ENCODE measurements at regions not wholly inside any gene's neighbourhood (a gene's known extent, or its start where the extent isn't known, plus 50 kb on each side); places are given as distances from the start of the nearest gene placed in this dataset.

DNA sequence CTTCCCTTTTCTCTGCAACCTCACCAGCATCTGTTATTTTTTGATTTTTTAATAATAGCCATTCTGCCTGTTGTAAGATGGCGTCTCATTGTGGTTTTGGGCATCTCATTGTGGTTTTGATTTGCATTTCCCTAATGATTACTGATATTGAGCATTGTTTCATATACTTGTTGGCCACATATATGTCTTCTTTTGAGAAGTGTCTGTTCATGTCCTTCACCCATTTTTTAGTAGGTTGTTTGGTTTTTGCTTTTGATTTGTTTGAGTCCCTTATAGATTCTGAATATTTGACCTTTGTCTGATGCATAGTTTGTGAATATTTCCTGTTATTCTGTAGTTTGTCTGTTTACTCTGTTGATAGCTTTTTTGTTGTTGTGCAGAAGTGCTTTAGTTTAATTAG lies 312.2 kb upstream of the TBC1D5 start:
- TF ChIP-seq, protein P1, sequence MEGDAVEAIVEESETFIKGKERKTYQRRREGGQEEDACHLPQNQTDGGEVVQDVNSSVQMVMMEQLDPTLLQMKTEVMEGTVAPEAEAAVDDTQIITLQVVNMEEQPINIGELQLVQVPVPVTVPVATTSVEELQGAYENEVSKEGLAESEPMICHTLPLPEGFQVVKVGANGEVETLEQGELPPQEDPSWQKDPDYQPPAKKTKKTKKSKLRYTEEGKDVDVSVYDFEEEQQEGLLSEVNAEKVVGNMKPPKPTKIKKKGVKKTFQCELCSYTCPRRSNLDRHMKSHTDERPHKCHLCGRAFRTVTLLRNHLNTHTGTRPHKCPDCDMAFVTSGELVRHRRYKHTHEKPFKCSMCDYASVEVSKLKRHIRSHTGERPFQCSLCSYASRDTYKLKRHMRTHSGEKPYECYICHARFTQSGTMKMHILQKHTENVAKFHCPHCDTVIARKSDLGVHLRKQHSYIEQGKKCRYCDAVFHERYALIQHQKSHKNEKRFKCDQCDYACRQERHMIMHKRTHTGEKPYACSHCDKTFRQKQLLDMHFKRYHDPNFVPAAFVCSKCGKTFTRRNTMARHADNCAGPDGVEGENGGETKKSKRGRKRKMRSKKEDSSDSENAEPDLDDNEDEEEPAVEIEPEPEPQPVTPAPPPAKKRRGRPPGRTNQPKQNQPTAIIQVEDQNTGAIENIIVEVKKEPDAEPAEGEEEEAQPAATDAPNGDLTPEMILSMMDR (conservative IDR thresholded peaks at IDR 0.05; ENCODE audit: low read depth in 2 of 2): no peak
- TF ChIP-seq, protein P2, sequence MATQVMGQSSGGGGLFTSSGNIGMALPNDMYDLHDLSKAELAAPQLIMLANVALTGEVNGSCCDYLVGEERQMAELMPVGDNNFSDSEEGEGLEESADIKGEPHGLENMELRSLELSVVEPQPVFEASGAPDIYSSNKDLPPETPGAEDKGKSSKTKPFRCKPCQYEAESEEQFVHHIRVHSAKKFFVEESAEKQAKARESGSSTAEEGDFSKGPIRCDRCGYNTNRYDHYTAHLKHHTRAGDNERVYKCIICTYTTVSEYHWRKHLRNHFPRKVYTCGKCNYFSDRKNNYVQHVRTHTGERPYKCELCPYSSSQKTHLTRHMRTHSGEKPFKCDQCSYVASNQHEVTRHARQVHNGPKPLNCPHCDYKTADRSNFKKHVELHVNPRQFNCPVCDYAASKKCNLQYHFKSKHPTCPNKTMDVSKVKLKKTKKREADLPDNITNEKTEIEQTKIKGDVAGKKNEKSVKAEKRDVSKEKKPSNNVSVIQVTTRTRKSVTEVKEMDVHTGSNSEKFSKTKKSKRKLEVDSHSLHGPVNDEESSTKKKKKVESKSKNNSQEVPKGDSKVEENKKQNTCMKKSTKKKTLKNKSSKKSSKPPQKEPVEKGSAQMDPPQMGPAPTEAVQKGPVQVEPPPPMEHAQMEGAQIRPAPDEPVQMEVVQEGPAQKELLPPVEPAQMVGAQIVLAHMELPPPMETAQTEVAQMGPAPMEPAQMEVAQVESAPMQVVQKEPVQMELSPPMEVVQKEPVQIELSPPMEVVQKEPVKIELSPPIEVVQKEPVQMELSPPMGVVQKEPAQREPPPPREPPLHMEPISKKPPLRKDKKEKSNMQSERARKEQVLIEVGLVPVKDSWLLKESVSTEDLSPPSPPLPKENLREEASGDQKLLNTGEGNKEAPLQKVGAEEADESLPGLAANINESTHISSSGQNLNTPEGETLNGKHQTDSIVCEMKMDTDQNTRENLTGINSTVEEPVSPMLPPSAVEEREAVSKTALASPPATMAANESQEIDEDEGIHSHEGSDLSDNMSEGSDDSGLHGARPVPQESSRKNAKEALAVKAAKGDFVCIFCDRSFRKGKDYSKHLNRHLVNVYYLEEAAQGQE (IDR thresholded peaks at IDR 0.05; ENCODE audit: unreplicated experiment): no peak
- TF ChIP-seq EZH2 (IDR thresholded peaks at IDR 0.05; ENCODE audit: low read depth, unreplicated experiment): no peak
- no peak for TF ChIP-seq EZH2phosphoT487 (IDR thresholded peaks at IDR 0.05; ENCODE audit: unreplicated experiment)
- no peak for TF ChIP-seq POLR2AphosphoS5 (IDR thresholded peaks at IDR 0.05; ENCODE audit: low read depth)
- TF ChIP-seq NANOG (IDR thresholded peaks at IDR 0.05; ENCODE audit: borderline replicate concordance): no peak
- TF ChIP-seq, protein P3, sequence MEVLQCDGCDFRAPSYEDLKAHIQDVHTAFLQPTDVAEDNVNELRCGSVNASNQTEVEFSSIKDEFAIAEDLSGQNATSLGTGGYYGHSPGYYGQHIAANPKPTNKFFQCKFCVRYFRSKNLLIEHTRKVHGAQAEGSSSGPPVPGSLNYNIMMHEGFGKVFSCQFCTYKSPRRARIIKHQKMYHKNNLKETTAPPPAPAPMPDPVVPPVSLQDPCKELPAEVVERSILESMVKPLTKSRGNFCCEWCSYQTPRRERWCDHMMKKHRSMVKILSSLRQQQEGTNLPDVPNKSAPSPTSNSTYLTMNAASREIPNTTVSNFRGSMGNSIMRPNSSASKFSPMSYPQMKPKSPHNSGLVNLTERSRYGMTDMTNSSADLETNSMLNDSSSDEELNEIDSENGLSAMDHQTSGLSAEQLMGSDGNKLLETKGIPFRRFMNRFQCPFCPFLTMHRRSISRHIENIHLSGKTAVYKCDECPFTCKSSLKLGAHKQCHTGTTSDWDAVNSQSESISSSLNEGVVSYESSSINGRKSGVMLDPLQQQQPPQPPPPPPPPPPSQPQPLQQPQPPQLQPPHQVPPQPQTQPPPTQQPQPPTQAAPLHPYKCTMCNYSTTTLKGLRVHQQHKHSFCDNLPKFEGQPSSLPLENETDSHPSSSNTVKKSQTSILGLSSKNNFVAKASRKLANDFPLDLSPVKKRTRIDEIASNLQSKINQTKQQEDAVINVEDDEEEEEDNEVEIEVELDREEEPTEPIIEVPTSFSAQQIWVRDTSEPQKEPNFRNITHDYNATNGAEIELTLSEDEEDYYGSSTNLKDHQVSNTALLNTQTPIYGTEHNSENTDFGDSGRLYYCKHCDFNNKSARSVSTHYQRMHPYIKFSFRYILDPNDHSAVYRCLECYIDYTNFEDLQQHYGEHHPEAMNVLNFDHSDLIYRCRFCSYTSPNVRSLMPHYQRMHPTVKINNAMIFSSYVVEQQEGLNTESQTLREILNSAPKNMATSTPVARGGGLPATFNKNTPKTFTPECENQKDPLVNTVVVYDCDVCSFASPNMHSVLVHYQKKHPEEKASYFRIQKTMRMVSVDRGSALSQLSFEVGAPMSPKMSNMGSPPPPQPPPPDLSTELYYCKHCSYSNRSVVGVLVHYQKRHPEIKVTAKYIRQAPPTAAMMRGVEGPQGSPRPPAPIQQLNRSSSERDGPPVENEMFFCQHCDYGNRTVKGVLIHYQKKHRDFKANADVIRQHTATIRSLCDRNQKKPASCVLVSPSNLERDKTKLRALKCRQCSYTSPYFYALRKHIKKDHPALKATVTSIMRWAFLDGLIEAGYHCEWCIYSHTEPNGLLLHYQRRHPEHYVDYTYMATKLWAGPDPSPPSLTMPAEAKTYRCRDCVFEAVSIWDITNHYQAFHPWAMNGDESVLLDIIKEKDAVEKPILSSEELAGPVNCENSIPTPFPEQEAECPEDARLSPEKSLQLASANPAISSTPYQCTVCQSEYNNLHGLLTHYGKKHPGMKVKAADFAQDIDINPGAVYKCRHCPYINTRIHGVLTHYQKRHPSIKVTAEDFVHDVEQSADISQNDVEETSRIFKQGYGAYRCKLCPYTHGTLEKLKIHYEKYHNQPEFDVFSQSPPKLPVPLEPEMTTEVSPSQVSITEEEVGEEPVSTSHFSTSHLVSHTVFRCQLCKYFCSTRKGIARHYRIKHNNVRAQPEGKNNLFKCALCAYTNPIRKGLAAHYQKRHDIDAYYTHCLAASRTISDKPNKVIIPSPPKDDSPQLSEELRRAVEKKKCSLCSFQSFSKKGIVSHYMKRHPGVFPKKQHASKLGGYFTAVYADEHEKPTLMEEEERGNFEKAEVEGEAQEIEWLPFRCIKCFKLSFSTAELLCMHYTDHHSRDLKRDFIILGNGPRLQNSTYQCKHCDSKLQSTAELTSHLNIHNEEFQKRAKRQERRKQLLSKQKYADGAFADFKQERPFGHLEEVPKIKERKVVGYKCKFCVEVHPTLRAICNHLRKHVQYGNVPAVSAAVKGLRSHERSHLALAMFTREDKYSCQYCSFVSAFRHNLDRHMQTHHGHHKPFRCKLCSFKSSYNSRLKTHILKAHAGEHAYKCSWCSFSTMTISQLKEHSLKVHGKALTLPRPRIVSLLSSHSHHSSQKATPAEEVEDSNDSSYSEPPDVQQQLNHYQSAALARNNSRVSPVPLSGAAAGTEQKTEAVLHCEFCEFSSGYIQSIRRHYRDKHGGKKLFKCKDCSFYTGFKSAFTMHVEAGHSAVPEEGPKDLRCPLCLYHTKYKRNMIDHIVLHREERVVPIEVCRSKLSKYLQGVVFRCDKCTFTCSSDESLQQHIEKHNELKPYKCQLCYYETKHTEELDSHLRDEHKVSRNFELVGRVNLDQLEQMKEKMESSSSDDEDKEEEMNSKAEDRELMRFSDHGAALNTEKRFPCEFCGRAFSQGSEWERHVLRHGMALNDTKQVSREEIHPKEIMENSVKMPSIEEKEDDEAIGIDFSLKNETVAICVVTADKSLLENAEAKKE (CRISPR knock-in tag; IDR thresholded peaks at IDR 0.05): no peak
- TF ChIP-seq JUNB (IDR thresholded peaks at IDR 0.05; ENCODE audit: unreplicated experiment): no peak
